Loucy (cell line): ENCODE measurements at regions not wholly inside any gene's neighbourhood (a gene's known extent, or its start where the extent isn't known, plus 50 kb on each side); places are given as distances from the start of the nearest gene placed in this dataset.

Experiments used
- H2AFZ ChIP-seq: fragments of 200-600 bp; sonication (generic); 2 replicates; pipeline ENCODE4 v1.6.0; 2016; ENCODE audit warnings: antibody characterized with exemption, mild to moderate bottlenecking, low read length, moderate library complexity
- H3F3A ChIP-seq: fragments of 200-600 bp; 2 replicates; pipeline ENCODE4 v1.6.0; 2016; ENCODE audit warnings: antibody characterized with exemption, low read depth, mild to moderate bottlenecking
- H3K27me3 ChIP-seq: fragments of 200-600 bp; sonication (generic); 2 replicates; pipeline ENCODE4 v1.6.1; 2014; ENCODE audit warnings: low read length, mild to moderate bottlenecking; ENCODE audit not compliant: insufficient read depth, poor library complexity, severe bottlenecking
- H3K36me3 ChIP-seq: fragments of 200-600 bp; sonication (generic); 2 replicates; pipeline ENCODE4 v1.6.1; 2016; ENCODE audit warnings: low read length; ENCODE audit not compliant: insufficient read depth
- H3K4me1 ChIP-seq: fragments of 200-600 bp; sonication (generic); 2 replicates; pipeline ENCODE4 v1.5.1; 2014; ENCODE audit warnings: low read length, mild to moderate bottlenecking; ENCODE audit not compliant: insufficient read depth, poor library complexity, severe bottlenecking
- H3K4me2 ChIP-seq: fragments of 200-600 bp; sonication (generic); 2 replicates; pipeline ENCODE4 v1.6.0; 2014; ENCODE audit warnings: antibody characterized with exemption, low read length, low read depth, mild to moderate bottlenecking; ENCODE audit not compliant: poor library complexity, severe bottlenecking
- H3K4me3 ChIP-seq: fragments of 200-600 bp; sonication (generic); 2 replicates; pipeline ENCODE4 v1.5.1; 2014; ENCODE audit warnings: low read length, mild to moderate bottlenecking, mixed read lengths; ENCODE audit not compliant: poor library complexity, severe bottlenecking
- H3K79me2 ChIP-seq: fragments of 200-600 bp; sonication (generic); 2 replicates; pipeline ENCODE4 v1.6.1; 2014; ENCODE audit warnings: low read length; ENCODE audit not compliant: insufficient read depth
- H3K9ac ChIP-seq: fragments of 200-600 bp; sonication (generic); 2 replicates; pipeline ENCODE4 v1.6.0; 2014; ENCODE audit warnings: mild to moderate bottlenecking, low read depth, low read length, moderate library complexity; ENCODE audit not compliant: poor library complexity, severe bottlenecking
- H3K9me2 ChIP-seq: fragments of 200-600 bp; sonication (generic); replicated peaks from 2 replicates; pipeline ENCODE4 v1.6.1; 2016; ENCODE audit warnings: low read depth, low read length, mixed read lengths
- H3K9me3 ChIP-seq: fragments of 200-600 bp; sonication (generic); 2 replicates; pipeline ENCODE4 v1.6.1; 2014; ENCODE audit warnings: mild to moderate bottlenecking, antibody characterized with exemption, low read length, low read depth; ENCODE audit not compliant: insufficient read depth
- H4K20me1 ChIP-seq: fragments of 200-600 bp; sonication (generic); 2 replicates; pipeline ENCODE4 v1.6.0; 2014; ENCODE audit warnings: antibody characterized with exemption, low read length, mild to moderate bottlenecking; ENCODE audit not compliant: insufficient read depth, poor library complexity, severe bottlenecking
- CTCF ChIP-seq: fragments of 200-600 bp; sonication (generic); conservative IDR thresholded peaks from 2 replicates; pipeline ENCODE4 v1.5.1; 2014; ENCODE audit warnings: mild to moderate bottlenecking, antibody characterized with exemption, low read length
- EZH2phosphoT487 ChIP-seq: fragments of 200-600 bp; IDR thresholded peaks from 2 replicates; pipeline ENCODE4 v1.6.1; 2018; ENCODE audit warnings: antibody characterized with exemption, mild to moderate bottlenecking, moderate library complexity, borderline replicate concordance

- H3K9me3 ChIP-seq, result no peaks in the 10 kb centered on the region
- H3K79me2 ChIP-seq, result no peaks in the 10 kb centered on the region
- no peaks in the 10 kb centered on the region for H4K20me1 ChIP-seq
- no peaks in the 10 kb centered on the region for H3K36me3 ChIP-seq
- H3K4me2 ChIP-seq, result no peak overlapping the region
- no peaks in the 10 kb centered on the region for H3F3A ChIP-seq
- TF ChIP-seq CTCF (no peak), EZH2phosphoT487 (no peak)
- no peak overlapping the region for H3K9ac ChIP-seq
- H3K27me3 ChIP-seq, result no peaks in the 10 kb centered on the region
- H3K9me2 ChIP-seq, result no peaks in the 10 kb centered on the region
- H3K4me3 ChIP-seq, result no peak overlapping the region
- no peak overlapping the region for H2AFZ ChIP-seq
- peaks cover 17% of the 10 kb centered on the region for H3K4me1 ChIP-seq
These were observed 127.9 kb upstream of the ADGRF1 start for GRCh38 chr6:47169785-47170616.

DNA sequence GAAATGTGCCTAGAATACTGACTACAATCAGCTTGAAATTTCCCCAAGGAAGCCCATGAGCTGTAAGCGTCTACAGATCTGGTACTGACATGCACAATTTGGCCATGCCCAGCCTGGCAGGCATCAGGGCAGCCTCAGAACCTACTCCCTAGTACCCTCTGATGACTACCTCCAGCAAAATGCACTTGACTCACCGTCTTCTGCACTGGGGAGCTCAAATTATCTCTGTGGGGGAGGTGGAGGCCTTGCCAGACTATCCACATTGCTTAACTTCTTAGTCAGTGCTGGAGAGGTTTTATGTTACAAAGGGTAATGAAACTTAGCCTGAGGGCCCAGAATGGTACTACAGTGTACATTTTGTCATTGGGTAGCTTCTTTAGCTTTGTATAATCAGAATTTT is 126.0 kb upstream of the ADGRF1 start:
- Histone ChIP-seq H2AFZ (no peak overlapping the region), H4K20me1 (no peaks in the 10 kb centered on the region), H3K4me2 (no peak overlapping the region), H3K27me3 (no peaks in the 10 kb centered on the region), H3K4me3 (no peak overlapping the region), H3K4me1 (peaks cover 24% of the 10 kb centered on the region), H3K36me3 (no peaks in the 10 kb centered on the region), H3K9ac (no peak overlapping the region), H3F3A (no peaks in the 10 kb centered on the region), H3K9me3 (no peaks in the 10 kb centered on the region), H3K9me2 (no peaks in the 10 kb centered on the region), H3K79me2 (no peaks in the 10 kb centered on the region)
- TF ChIP-seq EZH2phosphoT487 (no peak), CTCF (no peak)

DNA sequence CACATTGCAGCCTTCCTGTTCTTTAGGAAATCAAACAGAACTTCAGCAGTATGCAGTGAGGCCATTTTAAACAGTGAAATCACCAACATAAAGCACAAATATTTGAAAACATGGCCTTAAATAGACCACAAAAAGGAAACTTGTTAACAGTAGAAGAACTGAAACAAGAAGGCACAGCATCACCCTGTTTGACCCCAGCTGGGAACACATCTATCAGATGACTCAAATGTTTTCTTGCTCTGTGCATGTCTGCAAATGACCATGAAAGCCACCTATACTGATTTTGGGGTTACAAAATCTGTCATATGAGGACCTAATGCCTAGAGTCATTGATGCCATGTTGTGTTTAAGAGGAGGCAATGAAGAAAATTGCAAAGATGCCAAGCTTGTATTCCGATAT is 123.8 kb upstream of the ADGRF1 start:
- Histone ChIP-seq H3K4me2 (peak overlapping the region; percentile 37), H3K27me3 (no peaks in the 10 kb centered on the region), H3K9me2 (no peaks in the 10 kb centered on the region), H3K4me3 (peak overlapping the region; percentile 5), H3K9ac (no peak overlapping the region), H3K79me2 (no peaks in the 10 kb centered on the region), H3K9me3 (no peaks in the 10 kb centered on the region), H3K36me3 (no peaks in the 10 kb centered on the region), H3F3A (no peaks in the 10 kb centered on the region), H4K20me1 (no peaks in the 10 kb centered on the region), H3K4me1 (peaks cover 28% of the 10 kb centered on the region), H2AFZ (peak overlapping the region; percentile 56)
- no peak for TF ChIP-seq EZH2phosphoT487
- no peak for TF ChIP-seq CTCF
